Osteoblast (primary cell): ENCODE measurements at regions not wholly inside any gene's neighbourhood (a gene's known extent, or its start where the extent isn't known, plus 50 kb on each side); places are given as distances from the start of the nearest gene placed in this dataset.

Source experiments
- DNase-seq: peaks from one replicate; pipeline ENCODE4 v3.0.0; 2011; ENCODE audit warnings: low spot score, mixed read lengths; ENCODE audit not compliant: insufficient read length; ENCODE audit errors: missing footprints
- H2AFZ ChIP-seq: 2 replicates; pipeline ENCODE4 v1.6.0; 2011; ENCODE audit warnings: mild to moderate bottlenecking, low read length
- H3K27ac ChIP-seq: 2 replicates; pipeline ENCODE4 v1.5.1; 2011; ENCODE audit warnings: mild to moderate bottlenecking, low read depth, low read length, moderate library complexity
- H3K27me3 ChIP-seq: 2 replicates; pipeline ENCODE4 v1.6.0; 2012; ENCODE audit warnings: mild to moderate bottlenecking, control low read depth, inconsistent platforms, low read length, moderate library complexity; ENCODE audit not compliant: insufficient read depth
- H3K36me3 ChIP-seq: 2 replicates; pipeline ENCODE4 v1.5.1; 2011; ENCODE audit warnings: mild to moderate bottlenecking, low read length, control low read depth, moderate library complexity; ENCODE audit not compliant: insufficient read depth
- H3K4me1 ChIP-seq: 2 replicates; pipeline ENCODE4 v1.5.1; 2011; ENCODE audit warnings: mild to moderate bottlenecking, low read length, control low read depth, moderate library complexity; ENCODE audit not compliant: insufficient read depth
- H3K4me2 ChIP-seq: 2 replicates; pipeline ENCODE4 v1.6.0; 2011; ENCODE audit warnings: mild to moderate bottlenecking, low read length; ENCODE audit not compliant: insufficient read depth
- H3K4me3 ChIP-seq: fragments of 200-600 bp; sonication (generic); 3 replicates; pipeline ENCODE4 v1.5.1; 2012; ENCODE audit warnings: mild to moderate bottlenecking, low read length, inconsistent platforms; ENCODE audit not compliant: insufficient read depth
- H3K79me2 ChIP-seq: 2 replicates; pipeline ENCODE4 v1.6.0; 2012; ENCODE audit warnings: mild to moderate bottlenecking, low read length, control low read depth, inconsistent platforms; ENCODE audit not compliant: insufficient read depth
- H3K9me3 ChIP-seq: 2 replicates; pipeline ENCODE4 v1.5.1; 2011; ENCODE audit warnings: low read depth, low read length, control low read depth
- H4K20me1 ChIP-seq: 2 replicates; pipeline ENCODE4 v1.6.0; 2012; ENCODE audit warnings: mild to moderate bottlenecking, low read length, control low read depth; ENCODE audit not compliant: insufficient read depth
- TF ChIP-seq, protein P1 (sequence below): IDR thresholded peaks from 2 replicates; pipeline ENCODE4 v1.5.1; 2011; ENCODE audit warnings: mild to moderate bottlenecking, low read depth, low read length, moderate library complexity; ENCODE audit errors: extremely low read depth

DNA sequence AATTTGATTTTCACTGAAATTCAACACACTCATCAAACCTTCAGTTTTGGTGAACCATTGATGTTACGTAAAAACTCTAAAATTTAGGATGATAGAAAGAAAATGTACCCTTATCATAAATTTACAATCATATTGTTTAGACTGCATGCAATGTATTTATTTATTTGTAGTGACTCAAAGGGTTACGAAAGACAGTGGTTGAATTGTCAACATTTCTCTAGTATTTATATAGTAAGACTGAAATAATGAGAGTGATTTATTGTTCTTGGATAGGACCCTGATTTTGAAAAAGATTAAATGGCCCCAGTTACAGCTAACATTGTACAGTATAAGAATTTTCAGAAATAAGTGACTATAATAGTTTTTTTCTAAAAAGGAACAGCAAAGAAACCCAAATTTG, 591.5 kb downstream of the RFPL4B start:
- Histone ChIP-seq H3K79me2 (no peaks in the 10 kb centered on the region), H2AFZ (no peak overlapping the region), H3K27me3 (no peaks in the 10 kb centered on the region), H4K20me1 (no peaks in the 10 kb centered on the region), H3K27ac (no peak overlapping the region), H3K4me2 (no peak overlapping the region), H3K4me3 (no peak overlapping the region), H3K36me3 (no peaks in the 10 kb centered on the region), H3K4me1 (peaks cover 6% of the 10 kb centered on the region), H3K9me3 (no peaks in the 10 kb centered on the region)
- no peak for DNase-seq
- TF ChIP-seq, protein P1, sequence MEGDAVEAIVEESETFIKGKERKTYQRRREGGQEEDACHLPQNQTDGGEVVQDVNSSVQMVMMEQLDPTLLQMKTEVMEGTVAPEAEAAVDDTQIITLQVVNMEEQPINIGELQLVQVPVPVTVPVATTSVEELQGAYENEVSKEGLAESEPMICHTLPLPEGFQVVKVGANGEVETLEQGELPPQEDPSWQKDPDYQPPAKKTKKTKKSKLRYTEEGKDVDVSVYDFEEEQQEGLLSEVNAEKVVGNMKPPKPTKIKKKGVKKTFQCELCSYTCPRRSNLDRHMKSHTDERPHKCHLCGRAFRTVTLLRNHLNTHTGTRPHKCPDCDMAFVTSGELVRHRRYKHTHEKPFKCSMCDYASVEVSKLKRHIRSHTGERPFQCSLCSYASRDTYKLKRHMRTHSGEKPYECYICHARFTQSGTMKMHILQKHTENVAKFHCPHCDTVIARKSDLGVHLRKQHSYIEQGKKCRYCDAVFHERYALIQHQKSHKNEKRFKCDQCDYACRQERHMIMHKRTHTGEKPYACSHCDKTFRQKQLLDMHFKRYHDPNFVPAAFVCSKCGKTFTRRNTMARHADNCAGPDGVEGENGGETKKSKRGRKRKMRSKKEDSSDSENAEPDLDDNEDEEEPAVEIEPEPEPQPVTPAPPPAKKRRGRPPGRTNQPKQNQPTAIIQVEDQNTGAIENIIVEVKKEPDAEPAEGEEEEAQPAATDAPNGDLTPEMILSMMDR, result no peak

DNA sequence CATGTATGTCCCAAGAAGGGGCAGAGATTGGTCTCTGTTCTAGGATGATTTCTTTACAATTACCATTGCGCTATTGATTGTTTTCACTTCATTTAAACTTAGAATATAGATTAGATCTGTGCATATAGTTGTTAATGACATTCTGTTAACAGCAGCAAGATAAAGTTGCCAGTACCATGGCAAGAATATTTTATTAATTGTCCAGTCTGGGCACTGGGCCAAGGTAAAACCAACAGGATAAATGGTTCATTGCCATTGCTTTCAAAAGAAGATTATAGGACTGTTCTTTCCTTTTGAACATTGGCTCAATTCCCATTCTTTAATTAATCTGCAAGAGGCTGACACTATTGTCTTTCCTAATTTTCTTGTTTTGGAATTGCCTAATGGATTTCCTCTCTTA, 592.4 kb downstream of the RFPL4B start:
- Histone ChIP-seq H3K27me3 (no peaks in the 10 kb centered on the region), H3K27ac (no peak overlapping the region), H3K79me2 (no peaks in the 10 kb centered on the region), H3K4me2 (no peak overlapping the region), H3K9me3 (no peaks in the 10 kb centered on the region), H4K20me1 (no peaks in the 10 kb centered on the region), H3K4me3 (no peak overlapping the region), H2AFZ (no peak overlapping the region), H3K4me1 (peaks cover 3% of the 10 kb centered on the region), H3K36me3 (no peaks in the 10 kb centered on the region)
- DNase-seq, result no peak
- TF ChIP-seq, protein P1, result no peak

DNA sequence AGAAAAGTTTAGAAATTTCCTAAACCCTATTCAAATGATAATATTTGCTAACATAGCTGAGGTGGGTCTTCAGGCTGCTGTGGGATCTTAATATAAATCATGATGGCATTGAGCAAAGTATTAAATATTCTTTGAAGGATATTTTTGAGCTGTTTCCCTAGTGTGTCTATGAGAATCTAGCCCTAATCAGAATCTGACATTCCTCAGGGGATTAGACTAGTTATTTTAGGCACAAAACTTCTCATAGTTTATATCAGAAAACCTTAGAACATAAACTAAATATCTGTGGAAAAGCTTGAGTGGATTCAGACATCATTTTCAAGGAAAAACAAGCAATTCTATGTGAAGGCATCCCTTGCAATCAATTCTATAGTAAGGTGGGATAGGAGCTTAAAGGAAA, 594.5 kb downstream of the RFPL4B start:
- Histone ChIP-seq H3K4me2 (no peak overlapping the region), H3K27ac (no peak overlapping the region), H3K79me2 (no peaks in the 10 kb centered on the region), H4K20me1 (no peaks in the 10 kb centered on the region), H3K36me3 (no peaks in the 10 kb centered on the region), H3K4me3 (no peak overlapping the region), H2AFZ (no peak overlapping the region), H3K27me3 (no peaks in the 10 kb centered on the region), H3K4me1 (peaks cover 2% of the 10 kb centered on the region), H3K9me3 (no peaks in the 10 kb centered on the region)
- TF ChIP-seq, protein P1, result no peak
- no peak for DNase-seq

DNA sequence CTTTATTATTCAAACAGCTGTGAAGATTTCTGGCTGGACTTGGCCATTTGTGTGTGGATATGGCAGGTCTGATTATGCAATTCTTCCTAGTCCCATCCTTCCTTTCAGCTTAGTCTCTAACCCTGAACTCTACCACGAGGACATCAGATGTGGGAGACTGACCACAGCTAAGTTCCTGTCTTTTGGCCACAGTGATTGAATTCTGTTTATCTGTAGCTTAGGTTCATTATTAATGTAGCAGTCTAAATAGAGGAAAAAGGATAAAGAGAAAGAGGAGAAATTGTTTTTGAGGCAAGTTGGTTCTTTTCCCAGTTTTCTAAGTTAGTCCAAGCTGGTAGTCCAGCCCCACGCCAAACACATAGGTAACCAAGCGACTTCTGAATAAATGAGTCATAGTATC, 598.9 kb downstream of the RFPL4B start:
- H3K36me3 ChIP-seq, result no peaks in the 10 kb centered on the region
- no peak overlapping the region for H3K4me2 ChIP-seq
- no peaks in the 10 kb centered on the region for H4K20me1 ChIP-seq
- no peaks in the 10 kb centered on the region for H3K9me3 ChIP-seq
- no peak overlapping the region for H2AFZ ChIP-seq
- H3K4me1 ChIP-seq, result no peaks in the 10 kb centered on the region
- no peak overlapping the region for H3K4me3 ChIP-seq
- H3K79me2 ChIP-seq, result no peaks in the 10 kb centered on the region
- DNase-seq, result no peak
- no peak overlapping the region for H3K27ac ChIP-seq
- TF ChIP-seq, protein P1, result no peak
- no peaks in the 10 kb centered on the region for H3K27me3 ChIP-seq
